ENCODE measurements at regions not wholly inside any gene's neighbourhood (a gene's known extent, or its start where the extent isn't known, plus 50 kb on each side); places are given as distances from the start of the nearest gene placed in this dataset.

GRCh38 chr15:70561885-70562284, 201.5 kb downstream of the UACA start:
- in situ Hi-C loops (cut with MboI; ENCODE audit: low pct_unique_long_range_greater_than_20kb, low sequenced_read_pairs, unreplicated experiment), result no loop called here
- DNase-seq (ENCODE audit: low spot score), result no peak
- TF ChIP-seq CTCF (IDR thresholded peaks at IDR 0.05; ENCODE audit: extremely low read depth, insufficient read depth, missing control alignments), result no peak

GRCh38 chr15:70560617-70561328, 202.6 kb downstream of the UACA start:
- no peak for DNase-seq (ENCODE audit: low spot score)
- no peak for TF ChIP-seq CTCF (IDR thresholded peaks at IDR 0.05; ENCODE audit: extremely low read depth, insufficient read depth, missing control alignments)
- in situ Hi-C loops (cut with MboI; ENCODE audit: low pct_unique_long_range_greater_than_20kb, low sequenced_read_pairs, unreplicated experiment), result no loop called here

- in situ Hi-C loops (cut with MboI; ENCODE audit: low pct_unique_long_range_greater_than_20kb, low sequenced_read_pairs, unreplicated experiment), result no loop called here
- no peak for TF ChIP-seq CTCF (IDR thresholded peaks at IDR 0.05; ENCODE audit: extremely low read depth, insufficient read depth, missing control alignments)
- no peak for DNase-seq (ENCODE audit: low spot score)
These were observed 203.8 kb downstream of the UACA start for GRCh38 chr15:70559265-70560239.

- TF ChIP-seq CTCF (IDR thresholded peaks at IDR 0.05; ENCODE audit: extremely low read depth, insufficient read depth, missing control alignments), result no peak
- DNase-seq (ENCODE audit: low spot score), result no peak
- in situ Hi-C loops (cut with MboI; ENCODE audit: low pct_unique_long_range_greater_than_20kb, low sequenced_read_pairs, unreplicated experiment), result no loop called here
These were observed 204.7 kb downstream of the UACA start for GRCh38 chr15:70558406-70559264.

- TF ChIP-seq CTCF (IDR thresholded peaks at IDR 0.05; ENCODE audit: extremely low read depth, insufficient read depth, missing control alignments), result no peak
- DNase-seq (ENCODE audit: low spot score), result no peak
- in situ Hi-C loops (cut with MboI; ENCODE audit: low pct_unique_long_range_greater_than_20kb, low sequenced_read_pairs, unreplicated experiment), result no loop called here
These were observed 205.7 kb downstream of the UACA start for GRCh38 chr15:70557521-70558258.

All from GM13977 (cell line).